Left forelimb (tissue), 1 donor: ENCODE measurements at regions not wholly inside any gene's neighbourhood (a gene's known extent, or its start where the extent isn't known, plus 50 kb on each side); places are given as distances from the start of the nearest gene placed in this dataset.
"Not testable (repeated sequence)": the region's sequence is repeated elsewhere in the genome, so short reads cannot be mapped to it uniquely, and the experiment has no call there.

Experiments used
- DNase-seq: peaks from one replicate; pipeline ENCODE4 v3.0.0-alpha.2; 2018; ENCODE audit warnings: low spot score

- DNase-seq: no peak
These were observed 82.2 kb upstream of the ID2 start for GRCh38 chr2:8599421-8600242.

- DNase-seq: no peak
These were observed 81.4 kb upstream of the ID2 start for GRCh38 chr2:8600456-8600855.

DNA sequence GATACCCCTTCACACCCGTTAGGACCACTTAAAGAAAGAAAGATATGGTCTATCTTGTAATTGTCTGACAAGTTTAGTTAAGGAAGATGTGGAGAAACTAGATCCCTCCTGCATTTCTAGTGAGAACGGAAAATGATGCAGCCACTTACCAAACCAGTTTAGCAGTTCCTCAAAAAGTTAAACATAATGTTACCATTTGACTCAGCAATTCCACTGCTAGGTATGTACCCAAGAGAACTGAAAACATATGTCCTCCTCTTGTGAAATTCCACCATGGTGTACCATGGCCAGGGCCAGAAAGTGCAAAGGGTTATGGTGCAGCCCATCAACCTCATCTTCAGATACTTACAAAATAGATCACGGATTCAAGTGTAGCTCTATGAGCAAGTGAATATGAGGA is 79.0 kb upstream of the ID2 start:
- no peak for DNase-seq

- not testable (repeated sequence) for DNase-seq
These were observed 78.5 kb upstream of the ID2 start for GRCh38 chr2:8603356-8603755.

GRCh38 chr2:8604262-8604661 is 77.6 kb upstream of the ID2 start:
- no peak for DNase-seq

DNA sequence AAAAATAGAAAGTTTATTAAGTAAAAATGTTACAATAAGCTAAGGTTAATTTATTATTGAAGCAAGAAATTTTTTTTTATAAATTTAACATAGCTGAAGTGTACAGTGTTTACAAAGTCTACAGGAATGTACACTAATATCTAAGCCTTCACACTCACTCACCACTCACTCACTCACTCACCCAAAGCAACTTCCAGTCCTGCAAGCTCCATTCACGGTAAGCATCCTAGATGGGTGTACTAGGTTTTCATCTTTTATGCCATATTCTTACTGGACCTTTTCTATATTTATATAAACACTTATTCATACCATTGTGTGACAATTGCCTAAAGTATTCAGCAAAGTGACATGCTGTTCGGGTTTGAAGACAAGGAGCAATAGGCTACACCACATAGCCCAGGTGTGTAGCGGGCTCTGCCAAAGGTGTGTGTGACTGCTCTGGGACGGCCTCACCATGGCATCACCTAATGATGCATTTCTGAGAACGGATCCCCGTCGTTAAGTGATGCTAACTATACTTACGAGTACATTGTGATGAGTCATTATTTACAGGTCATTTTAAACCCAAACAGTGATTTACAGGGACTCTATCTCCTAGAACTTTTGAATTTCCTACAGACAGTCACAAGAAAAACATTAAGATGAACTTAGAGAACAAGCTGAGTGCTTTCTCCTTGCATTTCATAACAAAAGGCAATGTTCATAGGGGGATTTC is 76.3 kb upstream of the ID2 start:
- DNase-seq: no peak

DNA sequence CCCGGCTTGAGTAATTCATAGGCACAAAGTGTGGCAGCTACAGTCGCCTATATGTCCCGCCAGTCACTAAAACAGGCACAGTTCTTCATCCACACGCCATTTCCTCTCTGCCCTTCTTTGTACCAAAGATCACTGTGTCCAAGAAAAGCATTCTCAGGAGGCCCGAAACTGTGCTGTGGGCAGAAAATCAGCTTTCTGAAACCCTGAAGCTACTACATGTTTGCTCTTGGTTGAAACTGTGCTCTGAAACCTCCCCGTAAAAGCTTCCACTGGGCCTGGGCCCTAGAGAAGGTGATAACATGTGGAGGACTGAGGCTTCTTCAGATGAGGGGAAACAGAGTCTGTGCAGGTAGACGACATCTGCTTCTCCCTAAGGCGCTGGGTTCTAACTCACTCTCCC is 75.6 kb upstream of the ID2 start:
- no peak for DNase-seq

DNA sequence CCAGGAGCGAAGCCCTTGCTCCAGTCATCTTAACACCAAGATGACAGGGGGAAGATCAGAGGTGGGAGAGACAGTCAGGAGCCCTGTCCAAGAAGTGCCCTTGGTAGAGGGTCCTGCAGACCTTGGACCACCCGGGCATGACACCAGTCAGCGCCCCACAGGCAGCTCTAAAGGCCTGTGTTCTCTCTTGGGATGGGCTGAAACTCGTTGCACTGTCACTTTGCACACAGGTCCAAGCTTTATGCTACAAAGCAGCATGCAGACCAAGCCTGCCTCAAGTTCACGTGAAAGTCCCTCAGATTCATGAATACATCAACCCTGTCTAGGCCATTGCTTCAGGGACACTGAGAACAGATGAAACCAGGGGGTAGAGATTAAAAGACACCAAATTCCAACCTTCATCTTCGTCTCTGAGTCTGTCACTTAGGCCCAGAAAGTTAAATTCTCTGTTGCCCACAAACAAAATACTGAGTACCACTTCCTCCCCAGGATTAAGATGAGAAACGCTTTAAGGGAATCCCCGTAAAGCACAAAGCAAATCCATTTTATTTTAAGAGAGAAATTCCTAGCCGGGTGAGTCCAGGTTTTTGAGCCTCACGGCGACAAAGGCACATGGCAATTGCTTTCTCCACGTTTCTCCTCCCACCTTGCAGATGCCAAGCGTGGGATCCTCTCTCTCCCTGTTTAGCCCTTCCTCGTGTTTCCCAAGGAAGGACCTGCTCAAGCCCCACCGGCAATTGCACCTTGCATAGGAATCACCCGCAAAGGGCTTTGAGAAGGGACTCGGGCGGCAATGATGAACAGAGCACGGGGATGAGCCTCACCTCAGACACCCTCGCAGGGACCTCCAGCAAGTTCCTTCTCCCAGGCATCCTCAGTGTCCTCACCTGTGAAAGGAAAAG is 75.0 kb upstream of the ID2 start:
- DNase-seq: no peak

DNA sequence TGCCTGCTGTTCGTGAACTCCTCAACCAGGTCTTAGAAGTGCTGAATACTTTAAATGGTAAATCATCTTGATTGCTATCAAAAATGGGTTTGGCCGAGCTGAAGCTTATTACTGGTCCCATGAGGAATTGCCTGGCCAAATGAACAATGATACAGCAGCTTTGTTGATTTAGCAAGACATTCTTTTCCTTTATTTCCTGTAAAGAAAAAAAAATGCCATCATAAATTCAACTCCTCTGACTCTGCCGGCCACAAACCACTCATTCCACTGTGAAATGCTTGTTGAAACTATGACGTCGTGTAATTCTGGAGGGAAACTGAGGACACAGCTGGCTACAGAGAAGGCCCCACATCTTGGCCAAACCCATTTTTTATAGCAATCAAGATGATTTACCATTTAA is 74.2 kb upstream of the ID2 start:
- DNase-seq: no peak

- DNase-seq: no peak
These were observed 73.4 kb upstream of the ID2 start for GRCh38 chr2:8608411-8608954.

GRCh38 chr2:8609357-8609811 is 72.5 kb upstream of the ID2 start:
- DNase-seq: no peak

DNA sequence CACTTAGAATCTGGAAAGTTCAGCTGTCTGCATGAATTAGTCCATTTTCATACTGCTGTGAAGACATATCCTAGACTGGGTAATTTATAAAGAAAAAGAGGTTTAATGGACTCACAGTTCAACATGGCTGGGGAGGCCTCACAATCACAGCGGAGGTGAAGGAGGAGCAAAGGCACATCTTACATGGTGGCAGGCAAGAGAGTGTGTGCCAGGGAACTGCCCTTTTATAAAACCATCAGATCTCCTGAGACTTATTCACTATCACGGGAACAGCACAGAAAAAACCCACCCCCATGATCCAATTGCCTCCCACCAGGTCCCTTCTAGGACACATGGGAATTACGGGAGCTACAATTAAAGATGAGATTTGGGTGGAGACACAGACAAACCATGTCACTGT is 71.1 kb upstream of the ID2 start:
- DNase-seq: not testable (repeated sequence)

- DNase-seq: no peak
These were observed 70.6 kb upstream of the ID2 start for GRCh38 chr2:8611246-8611645.

GRCh38 chr2:8611700-8612099 is 70.2 kb upstream of the ID2 start:
- no peak for DNase-seq

GRCh38 chr2:8612734-8613179 is 69.1 kb upstream of the ID2 start:
- DNase-seq: no peak

DNA sequence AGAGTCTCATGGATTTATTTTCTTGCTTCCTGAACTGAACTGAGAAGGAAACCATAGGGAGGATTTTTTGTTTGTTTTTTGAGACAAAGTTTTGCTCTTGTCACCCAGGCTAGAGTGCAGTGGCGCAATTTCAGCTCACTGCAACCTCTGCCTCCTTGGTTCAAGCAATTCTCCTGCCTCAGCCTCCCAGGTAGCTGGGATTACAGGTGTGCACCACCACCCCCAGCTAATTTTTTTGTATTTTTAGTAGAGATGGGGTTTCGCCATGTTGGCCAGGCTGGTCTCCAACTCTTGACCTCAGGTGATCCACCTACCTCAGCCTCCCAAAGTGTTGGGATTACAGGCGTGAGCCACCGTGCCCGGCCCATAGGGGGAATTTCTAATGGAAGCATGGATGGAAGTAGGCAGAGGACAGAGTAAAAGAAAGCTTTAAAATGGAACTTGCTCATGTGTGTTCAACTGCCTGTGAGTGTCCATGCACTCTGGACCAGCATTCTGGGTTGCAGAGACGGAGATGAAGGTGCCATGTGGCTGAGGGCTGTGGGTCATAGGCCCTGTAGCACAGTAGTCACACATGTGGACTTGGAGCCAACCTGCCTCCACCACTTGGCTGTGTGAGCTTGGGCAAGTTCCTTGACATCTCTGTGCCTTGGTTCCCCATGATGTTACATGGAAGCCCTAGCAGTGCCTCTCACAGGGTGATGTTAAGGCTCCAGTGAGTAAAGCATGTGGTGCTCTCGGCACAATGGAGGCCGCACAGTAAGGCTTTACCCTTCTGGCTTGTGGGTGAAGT is 68.5 kb upstream of the ID2 start:
- not testable (repeated sequence) for DNase-seq

GRCh38 chr2:8614646-8615045 is 67.2 kb upstream of the ID2 start:
- DNase-seq: no peak

DNA sequence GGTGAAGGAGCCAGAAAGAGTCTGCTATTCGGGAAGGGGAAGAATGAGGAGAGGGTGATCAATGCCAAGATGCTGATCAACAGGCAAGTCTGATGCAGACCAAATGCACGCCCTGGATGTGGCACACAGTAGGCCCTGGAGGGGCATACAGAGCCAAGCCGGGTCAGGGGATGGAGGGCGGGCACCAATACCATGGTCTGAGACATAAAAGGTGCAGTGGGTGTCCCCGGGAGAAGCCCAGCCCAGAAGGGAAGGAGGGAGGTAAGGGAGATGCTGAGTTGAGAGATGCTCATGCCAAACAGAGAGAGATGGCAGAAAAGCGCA is 66.6 kb upstream of the ID2 start:
- no peak for DNase-seq

GRCh38 chr2:8615576-8616281 is 66.1 kb upstream of the ID2 start:
- no peak for DNase-seq

GRCh38 chr2:8617048-8617447 is 64.8 kb upstream of the ID2 start:
- no peak for DNase-seq

DNA sequence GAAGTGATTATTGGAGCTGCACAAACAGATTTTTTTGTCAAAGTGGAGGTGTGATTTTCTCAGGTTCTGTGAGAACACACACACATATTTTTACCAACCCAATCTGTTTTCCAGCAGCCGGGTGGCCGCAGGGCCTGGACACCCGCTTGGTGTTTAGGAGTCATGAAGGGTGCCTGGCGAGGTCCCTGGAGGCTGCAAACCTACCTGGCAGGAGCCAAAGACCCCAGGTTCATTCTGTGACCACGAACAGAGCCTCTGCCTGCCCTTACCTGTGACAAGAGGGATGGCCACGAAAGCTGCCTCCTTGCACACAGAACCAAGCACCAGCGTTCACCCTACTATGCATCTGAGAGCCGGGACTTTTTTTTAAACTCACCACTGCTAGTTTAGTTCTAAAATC is 64.3 kb upstream of the ID2 start:
- no peak for DNase-seq
